K562 (cell line): ENCODE measurements at regions not wholly inside any gene's neighbourhood (a gene's known extent, or its start where the extent isn't known, plus 50 kb on each side); places are given as distances from the start of the nearest gene placed in this dataset.

Experiments used
- ATAC-seq: fragments of 200-7000 bp; cut with Tn5 transposase; 3 replicates; pipeline ENCODE4 v1.9.1; 2020; ENCODE audit warnings: moderate library complexity
- BruUV-seq: library from RNA; stranded (reverse); fragments of 400-500 nt; replicated peaks from 2 replicates; lab custom pipeline; 2021; lab: Mats Ljungman, UMichigan
- CTCF ChIA-PET: fragments of 300-600 bp; formaldehyde crosslinking; extraction: SDS; loops from one replicate; lab custom pipeline; 2021; ENCODE audit warnings: low intra/inter-chr PET ratio; lab: Yijun Ruan, JAX
- POLR2A ChIA-PET: fragments of 300-600, 350-650 bp; sonication (Branson Sonifier 250); formaldehyde crosslinking; extraction: SDS; loops from one replicate; lab custom pipeline; 2021; ENCODE audit warnings: antibody characterized with exemption, inconsistent platforms; lab: Yijun Ruan, JAX
- DNase-seq, 4 experiments: peaks; one replicate each; pipeline versions ENCODE4 v3.0.0 to v3.0.0-alpha.2; 2011 to 2018; ENCODE audit warnings: low spot score in 3 of 4, mixed read lengths in 3 of 4; ENCODE audit errors: extremely low read depth in 1 of 4
- FAIRE-seq: peaks from 2 replicates; lab custom pipeline; 2011; peaks lifted over from hg19 to GRCh38; lab: Jason Lieb, UNC
- H2AFZ ChIP-seq: 2 replicates; pipeline ENCODE4 v1.6.0; 2011; ENCODE audit warnings: low read depth, low read length, control low read depth, inconsistent platforms
- H3K27ac ChIP-seq: fragments of 200-600 bp; 3 replicates; pipeline ENCODE4 v1.8.0; 2011; ENCODE audit warnings: low read depth, mild to moderate bottlenecking, control low read depth, inconsistent platforms, low read length, moderate library complexity, mixed read lengths; ENCODE audit errors: extremely low read depth
- H3K27me3 ChIP-seq, 2 experiments: fragments of 300-600 bp in 1 of 2; 2 replicates in 1 of 2; 3 replicates in 1 of 2; pipeline versions ENCODE4 v1.6.0 to v1.8.0; 2011; ENCODE audit warnings: inconsistent platforms in 2 of 2, low read length in 2 of 2, mild to moderate bottlenecking in 1 of 2, mixed read lengths in 1 of 2, moderate library complexity in 1 of 2; ENCODE audit not compliant: control insufficient read depth in 2 of 2, insufficient read depth in 2 of 2
- H3K36me3 ChIP-seq: fragments of 300-600 bp; 3 replicates; pipeline ENCODE4 v1.8.0; 2011; ENCODE audit warnings: mild to moderate bottlenecking, low read length, inconsistent platforms; ENCODE audit not compliant: control insufficient read depth, insufficient read depth
- H3K4me1 ChIP-seq, 2 experiments: fragments of 200-600 bp in 1 of 2; replicated peaks in 1 of 2; 2 replicates in 1 of 2; 3 replicates in 1 of 2; pipeline versions ENCODE4 v1.5.1 to v1.8.0; 2011; ENCODE audit warnings: inconsistent platforms in 2 of 2, low read length in 2 of 2, mild to moderate bottlenecking in 1 of 2, mixed read lengths in 1 of 2, moderate library complexity in 1 of 2; ENCODE audit not compliant: control insufficient read depth in 2 of 2, insufficient read depth in 2 of 2
- H3K4me2 ChIP-seq: 2 replicates; pipeline ENCODE4 v1.6.1; 2011; ENCODE audit warnings: low read length, control low read depth, inconsistent platforms, mixed read lengths; ENCODE audit not compliant: insufficient read depth
- H3K4me3 ChIP-seq: fragments of 200-600 bp; sonication (generic), shearing (Covaris generic); 2 replicates; pipeline ENCODE4 v1.5.1; 2016; ENCODE audit warnings: control low read depth, inconsistent platforms
- H3K79me2 ChIP-seq: fragments of 200-600 bp; 3 replicates; pipeline ENCODE4 v1.8.0; 2011; ENCODE audit warnings: low read length, inconsistent platforms; ENCODE audit not compliant: control insufficient read depth, insufficient read depth
- H3K9ac ChIP-seq, 2 experiments: 2 replicates each; pipeline versions ENCODE4 v1.6.0 to v1.6.1; 2011; ENCODE audit warnings: low read depth in 2 of 2, low read length in 2 of 2, control low read depth in 1 of 2, inconsistent platforms in 1 of 2, mild to moderate bottlenecking in 1 of 2, mixed read lengths in 1 of 2; ENCODE audit not compliant: insufficient read depth in 1 of 2
- H3K9me1 ChIP-seq: one replicate; pipeline ENCODE4 v1.6.0; 2011; ENCODE audit warnings: inconsistent platforms, mild to moderate bottlenecking, low read length, moderate library complexity; ENCODE audit not compliant: control insufficient read depth, insufficient read depth
- H3K9me3 ChIP-seq: replicated peaks from 2 replicates; pipeline ENCODE4 v1.5.1; 2011; ENCODE audit warnings: low read depth, low read length, inconsistent platforms; ENCODE audit not compliant: control insufficient read depth, insufficient read depth
- H4K20me1 ChIP-seq: replicated peaks from 2 replicates; pipeline ENCODE4 v1.6.1; 2011; ENCODE audit warnings: low read length, inconsistent platforms, mixed read lengths; ENCODE audit not compliant: control insufficient read depth, insufficient read depth
- BRF1 ChIP-seq: IDR thresholded peaks from 3 replicates; pipeline ENCODE4 v1.6.1; 2011; ENCODE audit warnings: borderline replicate concordance, mild to moderate bottlenecking; ENCODE audit not compliant: insufficient read length; ENCODE audit errors: extremely low read depth
- CBX5 ChIP-seq: IDR thresholded peaks from 2 replicates; pipeline ENCODE4 v1.6.1; 2014; ENCODE audit warnings: low read depth, borderline replicate concordance
- DNMT1 ChIP-seq: fragments of 450-650 bp; IDR thresholded peaks from 2 replicates; pipeline ENCODE4 v1.6.1; 2016; ENCODE audit warnings: antibody characterized with exemption, mild to moderate bottlenecking
- GTF3C2 ChIP-seq: IDR thresholded peaks from 3 replicates; pipeline ENCODE4 v1.6.1; 2011; ENCODE audit warnings: borderline replicate concordance, mild to moderate bottlenecking, moderate library complexity; ENCODE audit not compliant: insufficient read length; ENCODE audit errors: extremely low read depth
- HDAC8 ChIP-seq: fragments of 450-650 bp; IDR thresholded peaks from 2 replicates; pipeline ENCODE4 v1.6.1; 2016; ENCODE audit warnings: mild to moderate bottlenecking, missing genetic modification characterization, moderate library complexity, missing compliant biosample characterization
- SMARCC2 ChIP-seq: fragments of 450-650 bp; IDR thresholded peaks from 2 replicates; pipeline ENCODE4 v1.6.1; 2017; ENCODE audit warnings: antibody characterized with exemption, moderate library complexity, mild to moderate bottlenecking, low read depth
- TAF1 ChIP-seq: IDR thresholded peaks from 2 replicates; pipeline ENCODE4 v1.6.1; 2011; ENCODE audit warnings: mild to moderate bottlenecking, low read length, moderate library complexity; ENCODE audit not compliant: insufficient read depth, control insufficient read depth, severe bottlenecking; ENCODE audit errors: extremely low read depth
- XRCC5 ChIP-seq: fragments of 200-400 bp; formaldehyde crosslinking; IDR thresholded peaks from 2 replicates; pipeline ENCODE4 v1.6.1; 2017; ENCODE audit warnings: low read depth, mild to moderate bottlenecking, low read length
- ZC3H11A ChIP-seq: IDR thresholded peaks from 2 replicates; pipeline ENCODE4 v1.6.1; 2012; ENCODE audit warnings: low read depth, low read length, improper control_type of control experiment
- ZNF318 ChIP-seq, 2 experiments: fragments of 450-650 bp; IDR thresholded peaks; 2 replicates each; pipeline ENCODE4 v1.6.1; 2016; ENCODE audit warnings: mild to moderate bottlenecking in 2 of 2, borderline replicate concordance in 1 of 2, low read depth in 1 of 2, moderate library complexity in 1 of 2
- ZNF79 ChIP-seq: fragments of 250-450 bp; sonication (Bioruptor Pico); IDR thresholded peaks from 2 replicates; pipeline ENCODE4 v1.4.0; 2020; ENCODE audit warnings: low read depth, mild to moderate bottlenecking, moderate library complexity
- WGBS: fragments of 100-300 bp; shearing (Covaris generic); methylation state at CpG from one replicate; pipeline ENCODE4 v1.1.6; 2016; ENCODE audit warnings: low coverage, mixed read lengths; ENCODE audit not compliant: insufficient coverage; ENCODE audit errors: missing lambda C conversion rate; 5-methylcytosine and 5-hydroxymethylcytosine counted together
- in situ Hi-C: fragments of 300-500 bp; cut with MboI; formaldehyde crosslinking; loops from 4 replicates; pipeline ENCODE4 v1.15.0; 2018; ENCODE audit warnings: inconsistent platforms, mixed read lengths
- intact Hi-C: fragments of 100-400 bp; cut with micrococcal nuclease; formaldehyde crosslinking; loops from 2 replicates; pipeline ENCODE4 v1.14.2; 2022

DNA sequence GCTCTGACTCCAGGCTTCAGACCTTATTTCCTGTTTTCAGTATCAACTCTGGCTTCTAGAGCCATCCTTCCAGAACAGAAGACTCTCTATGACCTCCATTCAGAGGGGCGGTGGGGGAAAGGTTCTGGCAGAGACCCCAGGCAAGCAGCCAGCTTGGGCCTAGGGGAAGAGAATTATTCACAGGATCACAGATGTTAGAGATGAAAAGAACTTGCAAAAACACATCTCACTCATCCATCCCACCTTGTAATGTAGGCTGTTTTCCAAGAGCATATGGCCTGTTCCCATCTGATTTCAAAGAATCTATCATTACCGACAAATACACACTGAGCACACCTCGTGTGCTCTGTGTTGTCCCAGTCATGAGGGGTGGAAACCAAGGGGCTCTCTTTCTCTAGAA, 131.9 kb downstream of the GRIN2B start (continued):
- TF ChIP-seq TAF1 = no peak
- no peak for TF ChIP-seq GTF3C2
- TF ChIP-seq XRCC5 = no peak
- no peak for TF ChIP-seq HDAC8 (tag)
- TF ChIP-seq SMARCC2 = no peak
- TF ChIP-seq ZC3H11A = no peak
- no peak for TF ChIP-seq CBX5

GRCh38 chr12:13843841-13844240, 137.6 kb downstream of the GRIN2B start:
- intact Hi-C loops (no loop called here), in situ Hi-C loops (no loop called here)
- H3K27ac ChIP-seq = no peak overlapping the region
- CTCF ChIA-PET = no interaction called here
- no peak overlapping the region for H3K4me3 ChIP-seq
- 0% methylated on average over 1 of the region's 1 CpG for WGBS
- no peak overlapping the region for H3K9ac ChIP-seq
- no peaks in the 10 kb centered on the region for H4K20me1 ChIP-seq
- no peak overlapping the region for H3K4me2 ChIP-seq
- FAIRE-seq (no peak), DNase-seq (no peak), ATAC-seq (no peak)
- no peaks in the 10 kb centered on the region for H3K36me3 ChIP-seq
- H3K9me3 ChIP-seq = no peaks in the 10 kb centered on the region
- POLR2A ChIA-PET = interaction anchor here (0.6 to 0.8 kb wide), 2 partner anchors 20 to 657 kb away, joined by 3 read pairs; no protein-coding TSS in a partner anchor
- no peaks in the 10 kb centered on the region for H3K27me3 ChIP-seq
- no TSS peak for BruUV-seq
- no peak overlapping the region for H2AFZ ChIP-seq
- H3K9me1 ChIP-seq = no peaks in the 10 kb centered on the region
- no peaks in the 10 kb centered on the region for H3K4me1 ChIP-seq
- no peaks in the 10 kb centered on the region for H3K79me2 ChIP-seq
- TF ChIP-seq ZNF318 (IDR thresholded peaks at IDR 0.05; ENCODE audit: borderline replicate concordance in 1 of 2, low read depth in 1 of 2) (no peak), ZNF79 (no peak), DNMT1 (no peak), BRF1 (no peak)
